ENCODE measurements at regions not wholly inside any gene's neighbourhood (a gene's known extent, or its start where the extent isn't known, plus 50 kb on each side); places are given as distances from the start of the nearest gene placed in this dataset.

DNA sequence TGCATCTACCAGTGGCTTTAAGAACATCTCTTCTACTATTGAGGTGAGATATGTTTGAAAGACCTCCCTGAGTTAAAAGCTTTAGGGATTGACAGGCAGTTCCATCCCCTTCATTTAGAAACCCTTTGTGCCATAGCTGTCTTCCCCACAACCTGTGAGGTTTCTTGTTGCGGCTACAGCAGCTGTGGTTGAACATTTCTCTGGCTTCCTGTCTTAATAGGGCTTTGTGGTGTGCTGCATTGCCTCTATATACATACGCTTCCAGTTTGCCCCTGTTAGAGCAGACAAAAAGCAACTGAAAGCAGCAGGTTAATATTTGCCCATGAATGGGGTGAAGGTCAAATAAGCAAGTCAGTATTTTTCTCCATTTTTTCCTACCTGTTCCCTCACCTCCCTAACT lies 210.2 kb downstream of the TMEM200A start:
- TF ChIP-seq, protein P1, sequence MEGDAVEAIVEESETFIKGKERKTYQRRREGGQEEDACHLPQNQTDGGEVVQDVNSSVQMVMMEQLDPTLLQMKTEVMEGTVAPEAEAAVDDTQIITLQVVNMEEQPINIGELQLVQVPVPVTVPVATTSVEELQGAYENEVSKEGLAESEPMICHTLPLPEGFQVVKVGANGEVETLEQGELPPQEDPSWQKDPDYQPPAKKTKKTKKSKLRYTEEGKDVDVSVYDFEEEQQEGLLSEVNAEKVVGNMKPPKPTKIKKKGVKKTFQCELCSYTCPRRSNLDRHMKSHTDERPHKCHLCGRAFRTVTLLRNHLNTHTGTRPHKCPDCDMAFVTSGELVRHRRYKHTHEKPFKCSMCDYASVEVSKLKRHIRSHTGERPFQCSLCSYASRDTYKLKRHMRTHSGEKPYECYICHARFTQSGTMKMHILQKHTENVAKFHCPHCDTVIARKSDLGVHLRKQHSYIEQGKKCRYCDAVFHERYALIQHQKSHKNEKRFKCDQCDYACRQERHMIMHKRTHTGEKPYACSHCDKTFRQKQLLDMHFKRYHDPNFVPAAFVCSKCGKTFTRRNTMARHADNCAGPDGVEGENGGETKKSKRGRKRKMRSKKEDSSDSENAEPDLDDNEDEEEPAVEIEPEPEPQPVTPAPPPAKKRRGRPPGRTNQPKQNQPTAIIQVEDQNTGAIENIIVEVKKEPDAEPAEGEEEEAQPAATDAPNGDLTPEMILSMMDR (conservative IDR thresholded peaks at IDR 0.05; ENCODE audit: low read depth, low read length), result no peak
- no peak for TF ChIP-seq EZH2 (IDR thresholded peaks at IDR 0.05; ENCODE audit: low read length, unreplicated experiment)

Measured in PC-3 (cell line).